Activated CD4-positive, alpha-beta memory T cell treated with anti-CD3 and anti-CD28 coated beads for 36 hours (primary cell): ENCODE measurements at regions not wholly inside any gene's neighbourhood (a gene's known extent, or its start where the extent isn't known, plus 50 kb on each side); places are given as distances from the start of the nearest gene placed in this dataset.

Experiments used
- CTCF ChIA-PET: fragments of 350-600 bp; sonication (Branson Sonifier 250); formaldehyde crosslinking; loops from one replicate; lab custom pipeline; 2021; ENCODE audit warnings: antibody characterized with exemption, inconsistent platforms; lab: Charles Lee
- POLR2A ChIA-PET: fragments of 350-600 bp; sonication (Branson Sonifier 250); formaldehyde crosslinking; loops from one replicate; lab custom pipeline; 2021; ENCODE audit warnings: antibody characterized with exemption; lab: Charles Lee
- DNase-seq: peaks from one replicate; pipeline ENCODE4 v3.0.0-alpha.2; 2020
- H3K27ac Mint-ChIP-seq: one replicate; pipeline ENCODE4 v1.8.0; 2021; ENCODE audit warnings: mixed read lengths
- H3K27me3 Mint-ChIP-seq: one replicate; pipeline ENCODE4 v1.8.0; 2021; ENCODE audit warnings: mixed read lengths
- H3K36me3 Mint-ChIP-seq: one replicate; pipeline ENCODE4 v1.8.0; 2021; ENCODE audit warnings: mixed read lengths
- H3K4me1 Mint-ChIP-seq: one replicate; pipeline ENCODE4 v1.8.0; 2021; ENCODE audit warnings: low read depth, mixed read lengths
- H3K4me3 Mint-ChIP-seq: one replicate; pipeline ENCODE4 v1.8.0; 2021; ENCODE audit warnings: mild to moderate bottlenecking, mixed read lengths
- H3K9me3 Mint-ChIP-seq: one replicate; pipeline ENCODE4 v1.8.0; 2021; ENCODE audit warnings: mixed read lengths
- intact Hi-C: fragments of 100-400 bp; cut with micrococcal nuclease; formaldehyde crosslinking; loops from one replicate; pipeline ENCODE4 v1.15.1; 2023

DNA sequence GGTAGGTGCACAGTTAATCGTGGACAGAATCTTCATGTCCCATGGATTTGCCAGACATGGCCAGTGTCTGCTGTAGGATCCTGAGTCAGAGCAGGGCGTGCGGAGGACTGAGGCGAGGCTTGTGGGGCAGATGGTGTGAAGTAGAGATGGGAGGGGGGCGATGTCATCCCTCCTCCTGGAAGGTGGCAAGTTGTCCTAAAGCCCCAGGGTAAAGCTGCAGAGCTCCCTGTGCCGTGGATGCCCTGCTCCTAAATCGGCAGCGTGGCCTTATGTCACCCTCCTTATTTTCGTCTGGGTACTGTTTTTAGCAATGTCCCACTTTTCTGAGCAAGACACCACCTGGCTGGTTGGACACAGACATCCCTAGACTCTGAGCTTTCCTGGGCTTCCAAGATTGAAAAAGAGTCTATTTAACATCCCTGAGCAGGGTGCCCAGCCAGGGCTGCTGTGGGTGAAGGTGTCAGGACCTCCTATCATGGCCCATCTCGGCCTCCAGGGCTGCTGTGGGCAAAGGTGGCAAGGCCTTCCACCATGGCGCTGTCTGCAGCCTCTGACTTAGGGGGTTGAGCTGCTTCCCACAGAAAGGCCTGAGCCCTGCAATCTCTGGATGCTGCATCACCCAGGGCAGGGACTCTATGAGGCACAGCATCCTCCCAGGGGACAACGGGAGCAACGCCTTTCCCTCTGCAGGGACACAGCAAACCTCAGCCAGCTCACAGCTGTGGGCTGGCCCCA is 145.4 kb downstream of the TTLL2 start:
- no peaks in the 10 kb centered on the region for H3K36me3 Mint-ChIP-seq
- POLR2A ChIA-PET = no interaction called here

GRCh38 chr6:167470836-167471547 is 146.1 kb downstream of the TTLL2 start:
- Mint-ChIP-seq H3K4me3 (no peak overlapping the region), H3K9me3 (no peaks in the 10 kb centered on the region), H3K27ac (no peak overlapping the region), H3K36me3 (no peaks in the 10 kb centered on the region), H3K27me3 (no peaks in the 10 kb centered on the region), H3K4me1 (peaks cover 2% of the 10 kb centered on the region)
- CTCF ChIA-PET = no interaction called here
- intact Hi-C loops = no loop called here
- POLR2A ChIA-PET = no interaction called here
- DNase-seq = no peak

More for the DNA sequence above, 145.4 kb downstream of the TTLL2 start:
- Mint-ChIP-seq H3K9me3 (no peaks in the 10 kb centered on the region), H3K27ac (no peak overlapping the region), H3K27me3 (no peaks in the 10 kb centered on the region), H3K4me1 (peaks cover 2% of the 10 kb centered on the region), H3K4me3 (no peak overlapping the region)
- DNase-seq = no peak
- CTCF ChIA-PET = no interaction called here
- intact Hi-C loops = no loop called here

GRCh38 chr6:167471548-167471930 is 146.7 kb downstream of the TTLL2 start:
- peaks cover 2% of the 10 kb centered on the region for H3K4me1 Mint-ChIP-seq

GRCh38 chr6:167472148-167472547 is 147.3 kb downstream of the TTLL2 start:
- no peaks in the 10 kb centered on the region for H3K9me3 Mint-ChIP-seq
- peaks cover 2% of the 10 kb centered on the region for H3K4me1 Mint-ChIP-seq
- H3K4me3 Mint-ChIP-seq = no peak overlapping the region
- H3K36me3 Mint-ChIP-seq = no peaks in the 10 kb centered on the region
- CTCF ChIA-PET = interaction anchor here (0.6 kb wide), 1 partner anchor 253 kb away, joined by 3 read pairs; no protein-coding TSS in a partner anchor
- no peaks in the 10 kb centered on the region for H3K27me3 Mint-ChIP-seq
- DNase-seq = no peak
- POLR2A ChIA-PET = no interaction called here
- intact Hi-C loops = no loop called here
- H3K27ac Mint-ChIP-seq = no peak overlapping the region

More at GRCh38 chr6:167471548-167471930, 146.7 kb downstream of the TTLL2 start:
- ChIA-PET CTCF (no interaction called here), POLR2A (no interaction called here)
- intact Hi-C loops = no loop called here
- Mint-ChIP-seq H3K27me3 (no peaks in the 10 kb centered on the region), H3K27ac (no peak overlapping the region), H3K36me3 (no peaks in the 10 kb centered on the region), H3K9me3 (no peaks in the 10 kb centered on the region), H3K4me3 (no peak overlapping the region)
- DNase-seq = no peak

DNA sequence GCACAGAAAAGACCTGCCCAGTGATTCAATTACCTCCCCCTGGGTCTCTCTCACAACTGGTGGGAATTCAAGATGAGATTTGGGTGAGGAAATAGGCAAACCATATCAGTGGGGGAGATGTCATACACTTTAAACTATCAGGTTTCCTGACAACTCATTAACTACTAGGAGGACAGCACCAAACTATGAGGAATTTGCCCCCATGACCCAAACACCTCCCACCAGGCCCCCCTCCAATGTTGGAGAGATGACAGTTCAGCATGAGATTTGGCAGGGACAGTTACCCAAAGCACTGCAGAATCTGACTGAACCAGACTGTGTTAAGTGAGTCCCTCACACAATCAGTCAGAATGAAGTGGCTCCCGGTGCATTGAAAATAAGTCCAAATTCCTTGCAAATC is 148.0 kb downstream of the TTLL2 start:
- H3K27me3 Mint-ChIP-seq = peaks cover 1% of the 10 kb centered on the region
- H3K9me3 Mint-ChIP-seq = no peaks in the 10 kb centered on the region
- intact Hi-C loops = no loop called here
- CTCF ChIA-PET = no interaction called here
- no peak for DNase-seq
- no peak overlapping the region for H3K27ac Mint-ChIP-seq
- H3K4me3 Mint-ChIP-seq = no peak overlapping the region
- POLR2A ChIA-PET = no interaction called here
- no peaks in the 10 kb centered on the region for H3K36me3 Mint-ChIP-seq
- H3K4me1 Mint-ChIP-seq = no peaks in the 10 kb centered on the region

- Mint-ChIP-seq H3K27ac (no peak overlapping the region), H3K4me1 (no peaks in the 10 kb centered on the region), H3K36me3 (no peaks in the 10 kb centered on the region), H3K4me3 (no peak overlapping the region), H3K9me3 (no peaks in the 10 kb centered on the region), H3K27me3 (peaks cover 6% of the 10 kb centered on the region)
- intact Hi-C loops = no loop called here
- ChIA-PET CTCF (no interaction called here), POLR2A (no interaction called here)
- no peak for DNase-seq
Observed at GRCh38 chr6:167474171-167474570, 149.3 kb downstream of the TTLL2 start.

DNA sequence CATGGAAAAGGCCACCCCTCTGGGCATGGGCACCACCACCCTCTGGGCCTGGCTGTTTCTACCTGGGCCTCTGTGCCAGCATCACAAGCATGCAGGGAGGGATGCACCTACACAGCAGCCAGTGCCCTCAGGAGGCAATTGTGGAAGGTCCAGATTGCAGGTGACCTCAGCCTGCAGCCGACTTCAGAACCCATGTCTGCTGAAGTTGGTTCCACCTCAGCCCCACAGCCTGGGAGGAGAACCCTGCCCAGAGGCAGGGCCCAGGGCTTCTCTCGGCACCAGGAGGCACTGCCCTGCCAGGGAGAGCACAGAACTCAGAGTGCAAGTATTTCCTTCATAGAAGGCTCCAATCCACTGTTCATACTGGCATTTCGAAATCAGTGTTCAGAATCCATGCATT is 149.8 kb downstream of the TTLL2 start:
- intact Hi-C loops = no loop called here
- no peak for DNase-seq
- Mint-ChIP-seq H3K4me1 (no peaks in the 10 kb centered on the region), H3K4me3 (no peak overlapping the region), H3K27ac (no peak overlapping the region), H3K27me3 (peaks cover 6% of the 10 kb centered on the region), H3K36me3 (no peaks in the 10 kb centered on the region), H3K9me3 (no peaks in the 10 kb centered on the region)
- CTCF ChIA-PET = no interaction called here
- POLR2A ChIA-PET = no interaction called here

- Mint-ChIP-seq H3K36me3 (no peaks in the 10 kb centered on the region), H3K4me3 (no peak overlapping the region), H3K9me3 (no peaks in the 10 kb centered on the region), H3K27ac (no peak overlapping the region), H3K27me3 (peaks cover 13% of the 10 kb centered on the region), H3K4me1 (no peaks in the 10 kb centered on the region)
- POLR2A ChIA-PET = no interaction called here
- CTCF ChIA-PET = no interaction called here
- DNase-seq = no peak
- intact Hi-C loops = no loop called here
Observed at GRCh38 chr6:167475947-167476346, 151.1 kb downstream of the TTLL2 start.

GRCh38 chr6:167476844-167477595 is 152.1 kb downstream of the TTLL2 start:
- Mint-ChIP-seq H3K9me3 (no peaks in the 10 kb centered on the region), H3K27ac (no peak overlapping the region), H3K4me3 (no peak overlapping the region), H3K4me1 (no peaks in the 10 kb centered on the region), H3K36me3 (no peaks in the 10 kb centered on the region), H3K27me3 (peaks cover 20% of the 10 kb centered on the region)
- POLR2A ChIA-PET = no interaction called here
- CTCF ChIA-PET = no interaction called here
- no peak for DNase-seq
- intact Hi-C loops = no loop called here

GRCh38 chr6:167477688-167478087 is 152.8 kb downstream of the TTLL2 start:
- H3K4me1 Mint-ChIP-seq = no peaks in the 10 kb centered on the region
- no peak overlapping the region for H3K4me3 Mint-ChIP-seq
- H3K27me3 Mint-ChIP-seq = peaks cover 22% of the 10 kb centered on the region
- CTCF ChIA-PET = no interaction called here
- DNase-seq = no peak
- no peaks in the 10 kb centered on the region for H3K36me3 Mint-ChIP-seq
- POLR2A ChIA-PET = no interaction called here
- no peak overlapping the region for H3K27ac Mint-ChIP-seq
- H3K9me3 Mint-ChIP-seq = no peaks in the 10 kb centered on the region
- intact Hi-C loops = no loop called here

- no peaks in the 10 kb centered on the region for H3K36me3 Mint-ChIP-seq
- ChIA-PET POLR2A (no interaction called here), CTCF (no interaction called here)
- no peak overlapping the region for H3K4me3 Mint-ChIP-seq
- H3K4me1 Mint-ChIP-seq = no peaks in the 10 kb centered on the region
- peaks cover 23% of the 10 kb centered on the region for H3K27me3 Mint-ChIP-seq
- H3K9me3 Mint-ChIP-seq = no peaks in the 10 kb centered on the region
- DNase-seq = no peak
- intact Hi-C loops = no loop called here
- no peak overlapping the region for H3K27ac Mint-ChIP-seq
Observed at GRCh38 chr6:167479301-167479700, 154.4 kb downstream of the TTLL2 start.

- Mint-ChIP-seq H3K27ac (no peak overlapping the region), H3K27me3 (peaks cover 23% of the 10 kb centered on the region), H3K4me3 (no peak overlapping the region), H3K36me3 (no peaks in the 10 kb centered on the region), H3K4me1 (no peaks in the 10 kb centered on the region), H3K9me3 (no peaks in the 10 kb centered on the region)
- ChIA-PET CTCF (no interaction called here), POLR2A (no interaction called here)
- DNase-seq = no peak
- intact Hi-C loops = loop anchor here (10.0 kb wide), 1 partner anchor 415 kb away; no protein-coding TSS in a partner anchor
Observed at GRCh38 chr6:167479901-167480648, 155.2 kb downstream of the TTLL2 start.
